Gastroesophageal sphincter (tissue), 4 donors: ENCODE measurements at regions not wholly inside any gene's neighbourhood (a gene's known extent, or its start where the extent isn't known, plus 50 kb on each side); places are given as distances from the start of the nearest gene placed in this dataset.
"Not testable (repeated sequence)": the region's sequence is repeated elsewhere in the genome, so short reads cannot be mapped to it uniquely, and the experiment has no call there.

Source experiments
- ATAC-seq: fragments of 150-250 bp; one replicate; pipeline ENCODE4 v1.9.1; 2016; ENCODE audit warnings: mild to moderate bottlenecking, moderate library complexity
- H3K27ac ChIP-seq, 4 donors: fragments of 200-600 bp; sonication (generic) in 3 of 4; 1 replicate in 3 of 4; 2 replicates in 1 of 4; pipeline ENCODE4 v1.5.1; 2016 to 2019
- H3K27me3 ChIP-seq: fragments of 200-600 bp; sonication (generic); one replicate; pipeline ENCODE4 v1.5.1; 2019
- H3K36me3 ChIP-seq, 2 donors: fragments of 200-600 bp; sonication (generic); one replicate each; pipeline ENCODE4 v1.5.1; 2019; ENCODE audit warnings: control low read depth in 1 of 2
- H3K4me1 ChIP-seq, 3 donors: fragments of 200-600 bp; sonication (generic); 1 replicate in 2 of 3; 2 replicates in 1 of 3; pipeline ENCODE4 v1.5.1; 2016 to 2019; ENCODE audit warnings: control low read depth in 2 of 3
- H3K4me3 ChIP-seq, 2 donors: fragments of 200-600 bp; sonication (generic); one replicate each; pipeline ENCODE4 v1.5.1; 2019; ENCODE audit warnings: mild to moderate bottlenecking in 1 of 2, moderate library complexity in 1 of 2
- H3K9me3 ChIP-seq, 3 donors: fragments of 200-600 bp; sonication (generic); one replicate each; pipeline ENCODE4 v1.5.1; 2017 to 2019; ENCODE audit warnings: control low read depth in 2 of 3
- WGBS, 2 donors: methylation state at CpG; one replicate each; pipeline ENCODE4 v1.1.5; 2018; ENCODE audit warnings: low coverage in 1 of 2; 5-methylcytosine and 5-hydroxymethylcytosine counted together

DNA sequence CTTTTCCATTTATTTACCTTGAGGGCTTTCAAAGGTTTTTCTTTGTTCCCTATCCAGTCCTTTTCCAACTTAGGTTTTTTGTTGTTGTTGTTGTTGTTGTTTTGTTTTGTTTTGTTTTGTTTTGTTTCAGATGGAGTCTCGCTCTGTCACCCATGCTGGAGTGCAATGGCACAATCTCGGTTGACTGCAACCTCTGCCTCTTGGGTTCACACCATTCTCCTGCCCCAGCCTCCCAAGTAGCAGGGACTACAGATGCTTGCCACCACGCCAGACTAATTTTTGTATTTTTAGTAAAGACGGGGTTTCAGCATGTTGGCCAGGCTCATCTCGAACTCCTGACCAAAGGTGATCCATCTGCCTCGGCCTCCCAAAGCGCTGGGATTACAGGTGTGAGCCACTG, 2906.0 kb downstream of the RPIA start:
- 67 to 72% methylated on average over 5 to 6 of the region's 7 CpGs for WGBS, 2 donors

DNA sequence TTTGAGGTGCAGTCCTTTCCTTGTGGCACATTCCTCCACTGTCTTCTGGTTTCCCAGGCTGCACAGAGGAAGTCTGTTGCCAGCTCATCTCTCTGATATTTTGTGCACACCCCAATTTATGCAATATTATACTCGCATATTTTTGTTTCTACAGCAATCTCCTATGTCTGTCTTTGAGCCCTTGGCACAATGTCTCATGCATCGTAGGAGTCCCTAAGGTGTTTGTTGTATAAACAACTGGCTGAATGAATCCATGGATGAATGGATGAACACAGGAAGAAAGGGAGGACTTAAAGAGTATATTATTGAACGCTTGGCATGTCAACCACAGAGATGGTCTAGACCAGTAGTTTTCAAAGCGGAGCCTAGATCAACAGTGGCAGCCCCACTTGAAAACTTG, 2907.0 kb downstream of the RPIA start:
- H3K9me3 ChIP-seq, H3K27ac ChIP-seq, ATAC-seq, H3K36me3 ChIP-seq, H3K4me3 ChIP-seq, H3K4me1 ChIP-seq: not testable (repeated sequence)
- WGBS, 2 donors = 83 to 88% methylated on average over 4 of the region's 4 CpGs
- H3K27me3 ChIP-seq = peaks cover 23% of the 10 kb centered on the region

More for the DNA sequence above, 2906.0 kb downstream of the RPIA start:
- H3K9me3 ChIP-seq, H3K27ac ChIP-seq, H3K4me1 ChIP-seq, ATAC-seq, H3K4me3 ChIP-seq, H3K36me3 ChIP-seq: not testable (repeated sequence)
- H3K27me3 ChIP-seq = peaks cover 29% of the 10 kb centered on the region

DNA sequence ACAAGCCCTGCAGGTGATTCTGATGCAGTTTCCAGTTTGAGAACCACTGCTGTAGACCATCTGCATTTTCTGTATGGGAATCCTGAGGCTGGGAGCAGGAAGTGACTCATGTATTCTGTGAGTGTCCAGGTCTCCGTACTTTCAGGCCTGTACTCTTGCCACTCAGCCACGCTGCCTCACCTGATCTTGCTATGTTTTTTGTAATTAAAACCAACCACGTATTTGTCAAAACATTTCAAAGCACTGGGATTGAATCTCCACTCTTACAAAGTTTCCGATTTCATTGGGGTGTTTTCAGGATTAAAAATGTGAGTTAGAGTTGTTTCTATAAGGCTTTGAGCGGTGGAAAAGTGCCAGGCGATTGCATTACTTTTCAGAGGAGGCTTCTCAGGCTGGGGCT, 2907.5 kb downstream of the RPIA start:
- H3K27ac ChIP-seq, H3K36me3 ChIP-seq, ATAC-seq, H3K9me3 ChIP-seq, H3K4me3 ChIP-seq, H3K4me1 ChIP-seq: not testable (repeated sequence)
- WGBS, 2 donors = 65 to 78% methylated on average over 6 of the region's 6 CpGs
- peaks cover 18% of the 10 kb centered on the region for H3K27me3 ChIP-seq

DNA sequence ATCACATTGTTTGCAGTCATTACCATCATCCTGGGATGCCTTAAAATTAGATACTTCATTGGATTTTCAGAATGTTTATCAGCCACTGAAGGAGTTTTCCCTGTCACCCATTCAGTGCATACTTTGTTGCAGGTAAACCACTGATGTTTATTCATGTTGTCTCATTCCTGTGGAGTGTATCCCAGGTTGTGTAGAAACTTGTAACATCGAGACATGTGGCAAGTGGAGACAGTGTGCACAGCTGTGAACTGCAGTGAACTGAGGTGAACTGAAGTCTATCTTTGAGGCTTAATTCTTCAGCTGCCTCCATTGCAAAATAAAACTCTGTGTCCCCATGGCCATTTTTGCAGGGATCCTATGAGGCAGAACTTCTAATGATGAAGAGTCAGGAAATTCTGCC, 2911.4 kb downstream of the RPIA start:
- not testable (repeated sequence) for H3K36me3 ChIP-seq, H3K9me3 ChIP-seq, H3K27ac ChIP-seq, ATAC-seq, H3K4me3 ChIP-seq, H3K27me3 ChIP-seq, H3K4me1 ChIP-seq
- WGBS, 2 donors = 33% methylated on average over 1 of the region's 1 CpG; no CpG with 5 or more reads in 1 of the 2 donors

GRCh38 chr2:91603996-91604395, 2912.5 kb downstream of the RPIA start:
- not testable (repeated sequence) for H3K4me1 ChIP-seq, ATAC-seq, H3K36me3 ChIP-seq, H3K27me3 ChIP-seq, H3K9me3 ChIP-seq, H3K4me3 ChIP-seq, H3K27ac ChIP-seq
- 53 to 69% methylated on average over 2 of the region's 3 CpGs for WGBS, 2 donors

DNA sequence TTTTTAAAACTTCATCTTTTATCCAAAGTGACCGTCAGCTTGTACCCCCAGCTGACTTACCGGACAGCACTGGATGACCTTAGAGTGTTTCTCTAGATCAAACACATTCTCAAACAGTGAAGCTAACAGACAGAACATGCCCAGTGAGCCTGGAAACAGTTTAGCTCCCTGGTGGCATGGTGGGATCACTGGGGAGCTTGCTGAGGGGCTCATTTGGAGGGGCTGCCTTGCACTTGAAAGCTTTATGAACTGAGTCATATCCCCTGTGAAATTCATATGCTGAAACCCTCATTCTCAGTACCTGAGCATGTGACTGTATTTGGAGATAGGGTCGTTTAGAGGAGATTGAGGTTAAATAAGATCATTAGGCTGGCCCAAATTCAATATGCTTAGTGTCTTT, 2913.2 kb downstream of the RPIA start:
- H3K9me3 ChIP-seq, H3K4me3 ChIP-seq, H3K36me3 ChIP-seq, H3K27ac ChIP-seq, ATAC-seq, H3K27me3 ChIP-seq, H3K4me1 ChIP-seq: not testable (repeated sequence)
- 38 to 57% methylated on average over 1 of the region's 3 CpGs for WGBS, 2 donors

- not testable (repeated sequence) for H3K27me3 ChIP-seq, ATAC-seq, H3K27ac ChIP-seq, H3K9me3 ChIP-seq, H3K36me3 ChIP-seq, H3K4me1 ChIP-seq, H3K4me3 ChIP-seq
- WGBS, 2 donors = 87 to 89% methylated on average over 6 to 7 of the region's 7 CpGs
Observed at GRCh38 chr2:91623739-91624138, 2932.3 kb downstream of the RPIA start.

GRCh38 chr2:91628471-91628870, 2937.0 kb downstream of the RPIA start:
- not testable (repeated sequence) for H3K4me3 ChIP-seq, H3K27me3 ChIP-seq, ATAC-seq, H3K9me3 ChIP-seq, H3K27ac ChIP-seq, H3K36me3 ChIP-seq, H3K4me1 ChIP-seq
- WGBS, 2 donors = no CpG with 5 or more reads among the region's 11 CpGs

DNA sequence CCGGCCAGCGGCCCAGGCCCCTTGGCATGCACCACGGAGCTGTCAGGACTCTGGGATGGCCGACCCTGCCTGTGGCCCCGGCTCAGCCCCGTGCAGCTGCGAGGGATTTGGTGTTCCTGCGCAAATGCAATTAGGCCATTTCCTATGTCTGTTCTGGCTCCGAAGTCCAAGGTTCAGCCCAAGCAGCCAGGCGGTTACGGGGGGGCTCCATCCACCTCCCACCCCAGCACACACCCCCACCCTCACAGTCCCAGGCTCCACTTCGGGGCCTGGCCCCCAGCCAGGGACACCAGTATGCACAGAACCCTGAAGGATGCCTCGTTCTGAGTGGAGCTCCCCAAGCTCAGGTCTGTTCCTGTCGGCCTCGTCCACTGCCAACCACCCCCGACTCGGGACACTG, 2965.7 kb downstream of the RPIA start:
- 70% methylated on average over 2 of the region's 17 CpGs; no CpG with 5 or more reads in 1 of the 2 donors for WGBS, 2 donors
- H3K4me1 ChIP-seq, ATAC-seq, H3K36me3 ChIP-seq, H3K27ac ChIP-seq, H3K9me3 ChIP-seq, H3K27me3 ChIP-seq: not testable (repeated sequence)
- peak overlapping the region in 1 of 2 donors; percentile 20 for H3K4me3 ChIP-seq

- H3K9me3 ChIP-seq, ATAC-seq, H3K4me1 ChIP-seq, H3K36me3 ChIP-seq, H3K27me3 ChIP-seq: not testable (repeated sequence)
- no CpG with 5 or more reads among the region's 12 CpGs for whole genome bisulfite sequencing, 2 donors
- Histone ChIP-seq H3K4me3 (peak overlapping the region in 1 of 2 donors; percentile 22), H3K27ac (peak overlapping the region in 1 of 4 donors; percentile 51)
Observed at GRCh38 chr2:91658336-91658735, 2966.9 kb downstream of the RPIA start.

- Histone ChIP-seq H3K27ac (peak overlapping the region in 1 of 4 donors; percentile 63), H3K4me3 (peak overlapping the region in 1 of 2 donors; percentile 53)
Observed at GRCh38 chr2:91659189-91659916, 2967.9 kb downstream of the RPIA start.

GRCh38 chr2:91659917-91660275, 2968.4 kb downstream of the RPIA start:
- H3K27ac ChIP-seq = peak overlapping the region in 1 of 4 donors; percentile 63
- H3K4me3 ChIP-seq = peak overlapping the region in 1 of 2 donors; percentile 53
- WGBS, 2 donors = no CpG with 5 or more reads among the region's 34 CpGs
- not testable (repeated sequence) for ATAC-seq, H3K4me1 ChIP-seq, H3K27me3 ChIP-seq, H3K36me3 ChIP-seq, H3K9me3 ChIP-seq

More at GRCh38 chr2:91659189-91659916, 2967.9 kb downstream of the RPIA start:
- not testable (repeated sequence) for H3K27me3 ChIP-seq, H3K4me1 ChIP-seq, ATAC-seq, H3K9me3 ChIP-seq, H3K36me3 ChIP-seq
- no CpG with 5 or more reads among the region's 21 CpGs for WGBS, 2 donors

DNA sequence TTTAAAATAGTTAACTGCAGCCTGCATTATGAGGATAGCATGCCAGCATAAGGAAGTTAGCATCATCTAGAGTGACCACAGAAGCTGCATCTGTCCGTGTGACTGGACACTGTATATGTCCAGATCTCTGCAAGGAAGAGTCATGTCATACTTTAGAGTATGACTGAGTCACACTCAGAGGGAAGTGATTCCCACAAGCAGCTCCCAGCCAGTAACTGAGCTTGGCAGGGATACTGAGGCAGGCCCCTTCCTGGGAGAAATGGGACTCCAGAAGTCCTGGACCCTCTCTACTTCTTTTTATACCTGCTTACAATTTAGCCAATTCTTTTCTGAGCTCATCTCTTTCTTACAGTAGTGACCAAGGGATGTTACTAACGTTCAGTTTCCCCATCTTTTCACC, 2975.9 kb downstream of the RPIA start:
- WGBS, 2 donors = no CpG with 5 or more reads among the region's 2 CpGs
- H3K4me1 ChIP-seq, ATAC-seq, H3K9me3 ChIP-seq, H3K27ac ChIP-seq, H3K36me3 ChIP-seq, H3K4me3 ChIP-seq, H3K27me3 ChIP-seq: not testable (repeated sequence)

GRCh38 chr2:91685541-91685940, 2994.1 kb downstream of the RPIA start:
- WGBS, 2 donors = no CpG with 5 or more reads among the region's 36 CpGs
- not testable (repeated sequence) for ATAC-seq, H3K27ac ChIP-seq, H3K9me3 ChIP-seq, H3K4me3 ChIP-seq, H3K36me3 ChIP-seq, H3K4me1 ChIP-seq
- peaks cover 11% of the 10 kb centered on the region for H3K27me3 ChIP-seq
